Activated CD8-positive, alpha-beta memory T cell treated with anti-CD3 and anti-CD28 coated beads for 4 hours (primary cell): ENCODE measurements at regions not wholly inside any gene's neighbourhood (a gene's known extent, or its start where the extent isn't known, plus 50 kb on each side); places are given as distances from the start of the nearest gene placed in this dataset.

ENCODE experiments used
- DNase-seq, 2 donors: peaks; one replicate each; pipeline ENCODE4 v3.0.0-alpha.2; 2020; ENCODE audit warnings: low read depth in 2 of 2

- no peak for DNase-seq
Measured at GRCh38 chr12:34291001-34291400, 268.7 kb downstream of the ALG10 start.

- DNase-seq = no peak
Measured at GRCh38 chr12:34291426-34291901, 269.2 kb downstream of the ALG10 start.

GRCh38 chr12:34292736-34293625, 270.7 kb downstream of the ALG10 start:
- DNase-seq = no peak

- DNase-seq = no peak
Measured at GRCh38 chr12:34294137-34294536, 271.8 kb downstream of the ALG10 start.

GRCh38 chr12:34294671-34295365, 272.5 kb downstream of the ALG10 start:
- DNase-seq = no peak

GRCh38 chr12:34295366-34296142, 273.3 kb downstream of the ALG10 start:
- no peak for DNase-seq

GRCh38 chr12:34296143-34297041, 274.1 kb downstream of the ALG10 start:
- DNase-seq = no peak

GRCh38 chr12:34297126-34297789, 275.0 kb downstream of the ALG10 start:
- no peak for DNase-seq

GRCh38 chr12:34297790-34298164, 275.5 kb downstream of the ALG10 start:
- DNase-seq = no peak

- DNase-seq = no peak
Measured at GRCh38 chr12:34298176-34298970, 276.1 kb downstream of the ALG10 start.

GRCh38 chr12:34298971-34299801, 276.9 kb downstream of the ALG10 start:
- DNase-seq = no peak

GRCh38 chr12:34299802-34300193, 277.5 kb downstream of the ALG10 start:
- no peak for DNase-seq

- no peak for DNase-seq
Measured at GRCh38 chr12:34300376-34301250, 278.3 kb downstream of the ALG10 start.

- DNase-seq = no peak
Measured at GRCh38 chr12:34301251-34302130, 279.2 kb downstream of the ALG10 start.

- no peak for DNase-seq
Measured at GRCh38 chr12:34302131-34302885, 280.0 kb downstream of the ALG10 start.
